HG03097 (cell line): ENCODE measurements at regions not wholly inside any gene's neighbourhood (a gene's known extent, or its start where the extent isn't known, plus 50 kb on each side); places are given as distances from the start of the nearest gene placed in this dataset.

Source experiments
- ATAC-seq: cut with Tn5 transposase; IDR thresholded peaks from one replicate; pipeline ENCODE4 v1.9.1; 2021; ENCODE audit not compliant: unreplicated experiment, low FRiP score

- ATAC-seq, result no peak
Observed at GRCh38 chr9:78490231-78490630, 193.3 kb downstream of the PSAT1 start.

GRCh38 chr9:78491402-78491801 is 194.5 kb downstream of the PSAT1 start:
- no peak for ATAC-seq

GRCh38 chr9:78493166-78493742 is 196.3 kb downstream of the PSAT1 start:
- ATAC-seq, result no peak

GRCh38 chr9:78502566-78502965 is 205.6 kb downstream of the PSAT1 start:
- no peak for ATAC-seq

GRCh38 chr9:78505546-78505945 is 208.6 kb downstream of the PSAT1 start:
- ATAC-seq, result no peak

GRCh38 chr9:78507037-78507436 is 210.1 kb downstream of the PSAT1 start:
- ATAC-seq, result no peak

- no peak for ATAC-seq
Observed at GRCh38 chr9:78510035-78510434, 213.1 kb downstream of the PSAT1 start.

GRCh38 chr9:78515108-78515507 is 218.2 kb downstream of the PSAT1 start:
- ATAC-seq, result no peak

- no peak for ATAC-seq
Observed at GRCh38 chr9:78519786-78520185, 222.9 kb downstream of the PSAT1 start.

- no peak for ATAC-seq
Observed at GRCh38 chr9:78521680-78522079, 224.8 kb downstream of the PSAT1 start.

- no peak for ATAC-seq
Observed at GRCh38 chr9:78525986-78526560, 229.1 kb downstream of the PSAT1 start.

GRCh38 chr9:78533500-78533899 is 236.6 kb downstream of the PSAT1 start:
- no peak for ATAC-seq

- ATAC-seq, result no peak
Observed at GRCh38 chr9:78539188-78539587, 242.3 kb downstream of the PSAT1 start.

- no peak for ATAC-seq
Observed at GRCh38 chr9:78539904-78540303, 243.0 kb downstream of the PSAT1 start.

- no peak for ATAC-seq
Observed at GRCh38 chr9:78541868-78542443, 245.0 kb downstream of the PSAT1 start.

GRCh38 chr9:78542491-78543181 is 245.7 kb downstream of the PSAT1 start:
- ATAC-seq, result no peak

GRCh38 chr9:78543353-78543752 is 246.4 kb downstream of the PSAT1 start:
- ATAC-seq, result no peak

GRCh38 chr9:78544230-78544629 is 247.3 kb downstream of the PSAT1 start:
- ATAC-seq, result no peak

GRCh38 chr9:78547831-78548230 is 250.9 kb downstream of the PSAT1 start:
- no peak for ATAC-seq

- ATAC-seq, result no peak
Observed at GRCh38 chr9:78548670-78549069, 251.7 kb downstream of the PSAT1 start.

GRCh38 chr9:78549711-78550110 is 252.8 kb downstream of the PSAT1 start:
- ATAC-seq, result no peak

- no peak for ATAC-seq
Observed at GRCh38 chr9:78552802-78553201, 255.9 kb downstream of the PSAT1 start.
